ENCODE measurements at regions not wholly inside any gene's neighbourhood (a gene's known extent, or its start where the extent isn't known, plus 50 kb on each side); places are given as distances from the start of the nearest gene placed in this dataset.

GRCh38 chr20:17014217-17014616, 212.6 kb upstream of the PCSK2 start:
- DNase-seq (ENCODE audit: low read depth in 4 of 4, low spot score in 1 of 4): no peak

GRCh38 chr20:17014756-17015366, 212.0 kb upstream of the PCSK2 start:
- no peak for DNase-seq (ENCODE audit: low read depth in 4 of 4, low spot score in 1 of 4)

DNA sequence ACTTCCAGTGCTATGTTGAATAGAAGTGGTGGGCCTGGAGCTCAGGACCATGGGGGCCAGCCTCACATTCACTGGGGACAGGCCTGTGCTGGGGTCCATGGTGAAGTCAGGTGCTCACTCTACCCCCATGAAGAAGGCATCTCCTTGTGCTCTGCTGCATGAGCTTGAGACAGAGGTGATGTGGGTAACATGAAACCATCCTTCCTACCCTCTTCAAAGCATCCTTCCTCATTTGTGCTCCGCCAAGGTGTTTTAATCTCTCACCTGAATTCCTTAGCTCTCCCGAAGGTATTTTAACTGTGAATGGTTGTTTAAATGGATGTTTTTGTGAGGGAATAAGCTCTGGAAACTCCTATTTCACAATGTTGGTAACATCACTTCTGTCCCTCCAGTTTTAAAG, 209.6 kb upstream of the PCSK2 start:
- no peak for DNase-seq (ENCODE audit: low read depth in 4 of 4, low spot score in 1 of 4)

DNA sequence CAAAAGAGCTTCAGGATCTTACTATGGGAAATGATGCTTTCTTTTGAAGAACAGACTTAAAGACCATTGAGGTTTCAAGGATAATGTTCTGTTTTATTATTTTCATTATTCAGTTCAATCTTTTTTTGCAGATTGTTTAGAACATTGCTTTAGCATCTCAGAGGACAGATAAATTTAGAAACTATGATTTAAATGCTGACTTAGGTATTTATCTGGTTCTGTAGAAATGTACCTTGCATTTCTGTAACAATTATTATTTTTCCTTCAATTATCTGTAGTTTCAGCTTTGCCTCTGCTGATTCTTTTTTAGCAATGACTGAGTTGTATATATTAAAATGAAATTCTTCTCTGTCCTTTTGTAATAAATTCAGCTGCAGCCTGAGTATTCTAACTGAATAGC, 205.4 kb upstream of the PCSK2 start:
- DNase-seq (ENCODE audit: low read depth in 4 of 4, low spot score in 1 of 4): no peak

GRCh38 chr20:17023036-17023435, 203.8 kb upstream of the PCSK2 start:
- no peak for DNase-seq (ENCODE audit: low read depth in 4 of 4, low spot score in 1 of 4)

GRCh38 chr20:17023806-17024205, 203.0 kb upstream of the PCSK2 start:
- DNase-seq (ENCODE audit: low read depth in 4 of 4, low spot score in 1 of 4): no peak

DNA sequence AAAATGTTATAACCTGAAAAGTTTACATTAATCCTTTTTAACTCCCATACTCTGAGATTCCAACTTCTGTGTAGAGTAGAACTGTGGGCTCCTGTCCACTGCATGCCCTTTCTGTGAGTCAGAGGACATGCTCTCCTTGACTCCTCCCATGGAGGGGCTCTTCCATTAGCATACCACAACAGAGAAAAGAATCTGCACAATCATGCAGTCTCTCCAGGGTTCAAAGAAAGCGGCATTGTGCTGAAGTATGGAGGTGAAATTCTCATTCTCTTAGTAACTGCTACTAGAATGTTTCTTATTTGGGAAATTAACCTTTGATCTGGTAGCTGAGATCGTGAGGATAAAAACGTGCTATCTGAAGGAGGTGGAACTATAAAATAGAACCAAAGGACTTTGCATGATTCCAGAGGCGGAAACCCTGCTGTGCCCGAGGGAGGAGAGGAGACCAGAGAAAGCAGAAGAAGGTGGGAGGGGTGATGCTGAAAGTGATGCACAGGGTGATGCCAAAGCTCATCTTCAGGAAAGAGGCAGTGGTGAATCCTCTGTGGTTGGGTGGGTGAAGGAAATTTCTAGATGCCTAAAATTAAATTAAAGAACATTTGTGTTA, 202.2 kb upstream of the PCSK2 start:
- no peak for DNase-seq (ENCODE audit: low read depth in 4 of 4, low spot score in 1 of 4)

- no peak for DNase-seq (ENCODE audit: low read depth in 4 of 4, low spot score in 1 of 4)
Measured at GRCh38 chr20:17026346-17026745, 200.5 kb upstream of the PCSK2 start.

- no peak for DNase-seq (ENCODE audit: low read depth in 4 of 4, low spot score in 1 of 4)
Measured at GRCh38 chr20:17029698-17030097, 197.1 kb upstream of the PCSK2 start.

DNA sequence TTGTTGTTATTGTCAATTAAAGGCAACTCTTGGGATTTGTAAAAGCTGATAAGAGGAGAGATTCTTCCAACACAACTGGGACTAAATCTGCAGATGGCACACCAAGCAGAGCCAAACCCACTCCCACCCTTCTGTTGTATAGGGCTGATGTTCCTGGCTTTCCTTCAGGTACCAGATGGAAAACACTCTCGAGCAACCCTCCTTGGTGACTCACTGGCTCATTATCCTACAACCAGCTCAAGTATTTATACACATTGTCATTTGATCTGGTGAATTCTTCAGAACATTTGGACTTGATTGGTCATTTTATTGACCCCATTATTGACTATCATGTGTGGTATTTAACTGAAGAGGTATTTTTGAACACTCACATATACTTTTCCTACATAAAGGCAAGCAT, 190.3 kb upstream of the PCSK2 start:
- DNase-seq (ENCODE audit: low read depth in 4 of 4, low spot score in 1 of 4): no peak

DNA sequence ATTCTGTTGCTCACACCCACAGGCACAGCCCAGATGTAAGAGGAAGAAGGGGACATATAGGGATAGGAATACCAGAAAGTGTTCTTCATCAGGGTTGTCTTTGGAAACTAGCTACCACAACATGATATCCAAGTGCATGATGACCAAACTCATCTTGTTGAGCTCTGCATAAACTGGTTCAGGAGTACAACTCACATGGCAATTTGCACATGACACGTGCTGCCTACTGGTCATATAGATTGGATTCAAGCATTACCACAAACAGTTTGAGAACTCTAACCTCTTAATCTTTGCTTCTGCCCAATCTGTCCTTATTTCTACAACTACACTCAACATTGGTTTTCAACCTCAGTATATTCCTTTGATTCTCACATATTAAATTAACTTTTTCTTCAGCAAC, 184.7 kb upstream of the PCSK2 start:
- DNase-seq (ENCODE audit: low read depth in 4 of 4, low spot score in 1 of 4): no peak

DNA sequence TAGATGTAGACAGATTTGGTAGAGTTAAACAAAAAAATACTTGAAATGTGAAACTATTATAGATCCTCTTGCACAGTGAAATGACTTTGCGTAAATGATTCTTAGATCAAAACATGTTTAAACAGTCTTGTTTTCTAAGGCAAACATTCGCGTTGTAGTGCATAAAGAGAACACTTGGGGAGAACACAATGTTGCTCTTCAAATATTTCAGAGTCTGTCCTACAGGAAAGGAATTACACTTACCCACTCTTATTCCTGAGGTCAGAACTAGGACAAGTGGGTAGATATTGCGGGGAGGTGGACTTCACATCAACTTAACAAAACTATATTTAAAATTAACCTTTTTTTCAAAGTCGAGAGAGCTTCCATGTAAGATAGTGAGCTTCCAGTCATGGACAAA, 183.5 kb upstream of the PCSK2 start:
- no peak for DNase-seq (ENCODE audit: low read depth in 4 of 4, low spot score in 1 of 4)

DNA sequence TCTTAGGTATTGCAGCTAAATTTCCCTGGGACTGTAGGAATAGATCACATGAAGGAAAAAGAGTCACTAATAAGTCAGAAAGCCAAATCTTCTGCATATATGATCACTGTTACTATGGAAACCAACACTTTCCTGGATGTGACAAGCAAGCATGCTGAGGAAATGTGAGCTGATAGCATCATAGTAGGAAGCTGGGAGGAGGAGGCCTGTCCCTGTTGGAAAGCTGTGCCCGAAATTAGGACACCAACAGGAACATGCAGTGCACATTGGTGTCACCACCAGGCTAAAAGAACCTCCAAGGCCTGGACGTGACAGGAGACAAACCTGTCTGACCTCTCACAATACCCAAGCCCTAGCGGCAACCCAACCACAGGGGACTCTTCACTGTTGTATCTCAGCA, 181.9 kb upstream of the PCSK2 start:
- DNase-seq (ENCODE audit: low read depth in 4 of 4, low spot score in 1 of 4): no peak

DNA sequence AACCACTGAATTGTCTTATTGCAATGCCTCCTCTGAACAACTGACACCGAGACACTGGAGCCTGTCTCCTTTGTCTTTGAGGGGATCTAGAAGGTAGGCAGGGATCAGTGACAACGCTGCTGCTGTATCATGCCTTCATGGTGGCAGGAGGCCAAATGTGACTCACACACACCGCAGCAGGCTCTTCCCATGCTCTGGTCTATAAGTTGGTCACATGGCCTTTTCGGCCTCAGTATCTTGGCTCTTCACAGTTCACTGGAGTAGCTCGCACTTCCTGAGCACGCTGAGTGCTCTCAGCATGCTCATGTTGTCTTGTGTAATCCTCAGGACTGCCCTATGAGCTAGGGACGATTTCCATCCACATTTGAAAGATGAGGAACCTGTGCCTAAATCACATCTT, 167.4 kb upstream of the PCSK2 start:
- DNase-seq (ENCODE audit: low read depth in 4 of 4, low spot score in 1 of 4): no peak

GRCh38 chr20:17061715-17062114, 165.1 kb upstream of the PCSK2 start:
- no peak for DNase-seq (ENCODE audit: low read depth in 4 of 4, low spot score in 1 of 4)

- DNase-seq (ENCODE audit: low read depth in 4 of 4, low spot score in 1 of 4): no peak
Measured at GRCh38 chr20:17062712-17063111, 164.1 kb upstream of the PCSK2 start.

DNA sequence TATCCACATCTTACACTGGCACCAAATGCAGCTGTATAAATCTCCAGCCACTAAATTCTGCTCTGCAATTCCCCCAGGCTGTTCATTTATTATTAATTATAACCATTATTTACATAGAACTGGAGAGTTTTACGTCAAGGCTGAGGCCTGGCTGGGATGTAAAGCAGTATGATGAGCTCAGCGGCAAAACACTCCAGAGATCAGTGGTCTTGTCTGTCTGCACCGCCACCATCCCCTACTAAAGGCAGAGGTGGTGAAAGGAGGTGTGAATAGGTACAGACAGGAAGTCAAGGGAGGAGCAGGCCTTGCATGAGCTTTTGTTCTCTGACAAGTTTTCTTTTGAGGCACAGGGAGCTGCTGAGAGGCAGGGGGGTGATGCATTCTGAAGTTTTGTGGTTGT, 159.9 kb upstream of the PCSK2 start:
- DNase-seq (ENCODE audit: low read depth in 4 of 4, low spot score in 1 of 4): no peak

GRCh38 chr20:17068084-17068711, 158.6 kb upstream of the PCSK2 start:
- DNase-seq (ENCODE audit: low read depth in 4 of 4, low spot score in 1 of 4): no peak

DNA sequence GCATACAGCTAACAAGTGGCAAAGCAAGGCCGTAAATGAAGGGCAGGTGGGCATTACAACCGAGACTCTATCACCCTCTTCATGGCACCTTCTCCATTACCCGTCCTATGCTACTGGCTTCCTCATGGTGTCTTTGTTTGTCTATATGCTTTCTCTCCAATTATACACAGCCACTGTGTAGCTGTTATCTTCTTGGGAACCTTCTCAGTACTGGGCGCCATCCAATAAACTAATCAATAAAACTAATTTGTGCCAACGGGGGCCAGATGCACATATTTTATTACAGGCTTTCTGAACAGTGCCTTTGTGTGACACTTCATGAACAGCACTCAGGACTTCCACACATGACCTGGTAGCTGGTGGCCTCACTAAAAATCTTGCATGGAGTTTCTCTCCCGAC, 149.8 kb upstream of the PCSK2 start:
- no peak for DNase-seq (ENCODE audit: low read depth in 4 of 4, low spot score in 1 of 4)

GRCh38 chr20:17083738-17084137, 143.1 kb upstream of the PCSK2 start:
- no peak for DNase-seq (ENCODE audit: low read depth in 4 of 4, low spot score in 1 of 4)

DNA sequence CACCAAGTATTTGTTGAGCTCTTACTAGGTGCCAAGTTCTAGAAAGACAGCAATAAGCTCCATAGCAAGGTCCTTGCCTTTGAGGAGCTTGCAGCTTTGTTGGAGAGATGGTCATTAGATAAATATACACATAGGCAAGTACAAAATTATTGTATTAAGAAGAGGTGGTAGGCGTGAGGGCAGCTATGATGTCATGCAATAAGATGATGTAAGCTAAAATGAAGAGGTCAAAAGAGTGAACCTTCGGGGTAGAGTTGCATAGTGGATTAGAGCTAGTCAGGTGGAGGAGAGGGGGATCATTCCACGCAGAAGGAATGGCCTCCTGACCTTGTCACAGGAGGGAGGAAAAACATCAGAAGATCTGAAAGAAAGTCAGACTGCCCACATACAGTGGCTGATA, 141.9 kb upstream of the PCSK2 start:
- DNase-seq (ENCODE audit: low read depth in 4 of 4, low spot score in 1 of 4): no peak

- DNase-seq (ENCODE audit: low read depth in 4 of 4, low spot score in 1 of 4): no peak
Measured at GRCh38 chr20:17093782-17094181, 133.1 kb upstream of the PCSK2 start.

DNA sequence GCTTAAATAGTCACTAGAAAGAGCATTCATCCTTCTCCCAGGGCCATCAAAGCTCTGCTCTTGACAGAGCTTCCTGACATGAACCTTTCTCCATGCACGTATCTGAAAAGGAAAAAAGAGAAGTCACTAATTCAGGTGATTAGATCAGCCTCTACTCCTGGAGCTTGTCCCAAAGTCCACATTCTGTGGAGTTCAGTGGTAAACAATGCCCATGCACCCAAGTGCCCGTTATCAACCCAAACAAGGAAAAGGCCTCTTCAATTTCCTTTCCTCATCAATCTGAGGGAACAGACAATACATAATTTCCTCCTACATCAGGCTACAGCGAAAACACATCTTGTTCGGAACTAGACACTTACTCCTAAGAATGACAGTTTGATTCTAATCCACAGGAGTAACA, 129.2 kb upstream of the PCSK2 start:
- DNase-seq (ENCODE audit: low read depth in 4 of 4, low spot score in 1 of 4): no peak
